Astrocyte (in vitro differentiated cells and primary cell): ENCODE measurements at regions not wholly inside any gene's neighbourhood (a gene's known extent, or its start where the extent isn't known, plus 50 kb on each side); places are given as distances from the start of the nearest gene placed in this dataset.

Source experiments
- CTCF ChIP-seq: IDR thresholded peaks from 2 replicates; pipeline ENCODE4 v1.5.1; 2011; ENCODE audit warnings: low read depth, mild to moderate bottlenecking, inconsistent platforms, low read length, moderate library complexity; ENCODE audit not compliant: insufficient read depth
- EZH2 ChIP-seq: IDR thresholded peaks from 2 replicates; pipeline ENCODE4 v1.6.1; 2012; ENCODE audit warnings: mild to moderate bottlenecking, low read length, inconsistent platforms; ENCODE audit not compliant: insufficient read depth

GRCh38 chr1:184210862-184211261 is 159.3 kb downstream of the TSEN15 start:
- TF ChIP-seq CTCF (no peak), EZH2 (no peak)
